Mucosa of descending colon (tissue), 3 donors: ENCODE measurements at regions not wholly inside any gene's neighbourhood (a gene's known extent, or its start where the extent isn't known, plus 50 kb on each side); places are given as distances from the start of the nearest gene placed in this dataset.

ENCODE experiments used
- ATAC-seq: fragments of 200-7000 bp; cut with Tn5 transposase; one replicate; pipeline ENCODE4 v1.9.1; 2020; ENCODE audit warnings: mild to moderate bottlenecking, moderate library complexity
- DNase-seq, 3 donors: peaks; one replicate each; pipeline ENCODE4 v3.0.0-alpha.2; 2020
- H3K36me3 ChIP-seq: fragments of 200-600 bp; one replicate; pipeline ENCODE4 v1.8.0; 2021; ENCODE audit warnings: low read depth, mild to moderate bottlenecking
- H3K4me1 ChIP-seq: fragments of 200-600 bp; one replicate; pipeline ENCODE4 v1.8.0; 2021; ENCODE audit warnings: low read depth, mild to moderate bottlenecking
- H3K4me3 ChIP-seq: fragments of 200-600 bp; one replicate; pipeline ENCODE4 v1.8.0; 2021; ENCODE audit warnings: mild to moderate bottlenecking
- H3K9me3 ChIP-seq: fragments of 200-600 bp; one replicate; pipeline ENCODE4 v1.8.0; 2021; ENCODE audit warnings: mild to moderate bottlenecking
- CTCF ChIP-seq: fragments of 200-600 bp; IDR thresholded peaks from one replicate; pipeline ENCODE4 v1.8.0; 2022; ENCODE audit warnings: antibody characterized with exemption, mild to moderate bottlenecking
- intact Hi-C, 2 donors: fragments of 100-400 bp; cut with DNase I in 1 of 2; cut with micrococcal nuclease in 1 of 2; formaldehyde crosslinking; loops; one replicate each; pipeline versions ENCODE4 v1.11.0 to v1.11.1; 2022; cut with DNase I, micrococcal nuclease
- donor health status: DM: no; HTN: no; CAD: no; lungs with moderate emphysema.
- donor health status: DM: no; HTN: no; CAD: no.
- donor health status: DM: no; HTN: yes; CAD: no.

DNA sequence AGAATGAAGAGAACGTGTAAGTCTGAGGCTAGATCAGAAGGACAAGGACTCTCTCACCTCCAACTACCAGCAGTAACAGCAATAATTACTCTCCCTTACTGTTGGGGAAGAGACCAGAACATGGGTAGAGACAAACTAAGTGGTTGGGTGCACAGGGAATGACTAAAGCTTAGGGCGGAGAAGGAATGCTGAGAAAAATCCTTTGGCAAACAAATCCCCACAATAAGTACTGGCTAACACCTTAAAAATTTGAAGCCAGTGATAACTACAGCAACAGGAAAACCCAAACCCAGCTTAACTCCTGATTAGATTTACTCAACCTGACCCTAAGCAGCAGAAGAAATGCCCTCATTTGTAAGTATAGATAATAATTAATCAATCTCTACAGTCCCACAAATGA, 759.0 kb downstream of the AACS start:
- no peak for DNase-seq
- Histone ChIP-seq H3K36me3 (no peaks in the 10 kb centered on the region), H3K4me1 (no peaks in the 10 kb centered on the region), H3K4me3 (no peak overlapping the region), H3K9me3 (peaks cover 31% of the 10 kb centered on the region)
- intact Hi-C loops: no loop called here
- no peak for ATAC-seq
- TF ChIP-seq CTCF: no peak

DNA sequence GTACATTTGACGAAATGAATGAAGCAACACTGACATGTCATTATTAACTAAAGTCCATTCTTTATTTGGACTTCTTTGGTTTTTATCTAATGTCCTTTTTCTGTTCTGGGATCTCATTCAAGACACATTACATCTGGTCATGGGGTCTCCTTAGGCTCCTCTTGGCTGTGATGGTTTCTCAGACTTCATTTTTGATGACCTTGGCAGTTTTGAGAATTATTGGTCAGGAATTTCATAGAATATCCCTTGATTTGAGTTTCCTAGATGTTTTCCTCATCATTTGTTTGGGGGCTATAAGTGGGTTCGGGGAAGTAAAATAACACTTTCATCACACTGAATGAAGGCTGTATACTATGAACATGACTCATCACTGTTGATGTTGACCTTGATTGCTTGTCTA, 770.6 kb downstream of the AACS start:
- ATAC-seq: no peak
- intact Hi-C loops: no loop called here
- peaks cover 20% of the 10 kb centered on the region for H3K9me3 ChIP-seq
- no peaks in the 10 kb centered on the region for H3K36me3 ChIP-seq
- no peaks in the 10 kb centered on the region for H3K4me1 ChIP-seq
- TF ChIP-seq CTCF: no peak
- no peak overlapping the region for H3K4me3 ChIP-seq
- no peak for DNase-seq

- peaks cover 26% of the 10 kb centered on the region for H3K9me3 ChIP-seq
- DNase-seq (no peak), ATAC-seq (no peak)
- no peak overlapping the region for H3K4me3 ChIP-seq
- H3K36me3 ChIP-seq: no peaks in the 10 kb centered on the region
- no peak for TF ChIP-seq CTCF
- intact Hi-C loops: no loop called here
- H3K4me1 ChIP-seq: no peaks in the 10 kb centered on the region
Observed at GRCh38 chr12:125836647-125837046, 771.4 kb downstream of the AACS start.

DNA sequence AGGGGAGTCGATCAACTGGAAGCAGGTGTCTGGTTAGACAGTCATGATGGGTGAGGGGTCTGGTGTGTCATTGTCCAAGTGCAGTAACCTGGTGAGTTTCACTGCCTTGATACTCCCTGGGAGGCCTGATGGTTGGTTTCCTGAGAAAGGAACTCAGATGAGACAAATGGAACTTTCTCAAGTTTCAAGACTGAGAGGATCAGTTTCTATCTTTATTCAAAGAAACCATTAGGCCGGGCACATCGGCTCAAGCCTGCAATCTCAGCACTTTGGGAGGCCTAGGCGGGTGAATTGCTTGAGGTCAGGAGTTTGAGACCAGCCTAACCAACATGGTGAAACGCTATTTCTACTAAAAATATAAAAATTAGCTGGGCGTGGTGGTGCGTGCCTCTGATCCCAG, 776.1 kb downstream of the AACS start:
- intact Hi-C loops: no loop called here

DNA sequence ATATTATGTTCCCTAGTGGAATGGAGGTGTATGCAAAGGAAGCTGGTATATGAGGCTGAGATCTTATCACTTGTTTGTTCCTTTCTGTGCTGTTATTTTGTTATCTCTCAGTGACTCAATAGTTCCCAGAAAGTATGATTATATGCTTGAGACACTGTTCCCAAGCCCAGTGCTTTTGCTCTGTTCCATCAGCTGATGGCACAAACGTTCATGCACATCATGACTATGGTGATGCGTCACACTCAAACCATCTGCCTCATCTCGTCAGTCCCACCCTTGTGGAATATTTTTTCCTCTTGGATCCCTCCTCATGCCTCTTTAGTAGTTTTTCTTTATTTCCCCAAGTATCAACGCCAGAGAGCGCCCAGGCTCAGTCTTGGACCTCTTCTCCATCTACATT, 786.9 kb downstream of the AACS start:
- ATAC-seq: no peak
- intact Hi-C loops: no loop called here

More for the DNA sequence above, 776.1 kb downstream of the AACS start:
- TF ChIP-seq CTCF: no peak
- Histone ChIP-seq H3K36me3 (no peaks in the 10 kb centered on the region), H3K4me1 (no peaks in the 10 kb centered on the region), H3K4me3 (no peak overlapping the region), H3K9me3 (peaks cover 24% of the 10 kb centered on the region)
- ATAC-seq (no peak), DNase-seq (no peak)

More for the DNA sequence above, 786.9 kb downstream of the AACS start:
- peaks cover 21% of the 10 kb centered on the region for H3K9me3 ChIP-seq
- H3K4me1 ChIP-seq: no peaks in the 10 kb centered on the region
- H3K36me3 ChIP-seq: no peaks in the 10 kb centered on the region
- TF ChIP-seq CTCF: no peak
- H3K4me3 ChIP-seq: no peak overlapping the region
- no peak for DNase-seq
